H1 (cell line): ENCODE measurements at regions not wholly inside any gene's neighbourhood (a gene's known extent, or its start where the extent isn't known, plus 50 kb on each side); places are given as distances from the start of the nearest gene placed in this dataset.

Source experiments
- ASH2L ChIP-seq: fragments of 200-600, 300-600 bp; sonication (generic); IDR thresholded peaks from one replicate; pipeline ENCODE4 v1.7.1; 2017; ENCODE audit warnings: low read length
- CHD1 ChIP-seq: IDR thresholded peaks from 2 replicates; pipeline ENCODE4 v1.6.1; 2012; ENCODE audit warnings: low read depth, low read length, improper control_type of control experiment
- E2F6 ChIP-seq: IDR thresholded peaks from 2 replicates; pipeline ENCODE4 v1.6.1; 2012; ENCODE audit warnings: inconsistent platforms
- HDAC2 ChIP-seq, 2 experiments: fragments of 300-600 bp in 1 of 2; sonication (generic) in 1 of 2; IDR thresholded peaks; 2 replicates each; pipeline ENCODE4 v1.6.1; 2011 to 2012; ENCODE audit warnings: low read depth in 2 of 2, low read length in 2 of 2, mild to moderate bottlenecking in 2 of 2, moderate library complexity in 2 of 2, borderline replicate concordance in 1 of 2, inconsistent platforms in 1 of 2
- HDAC6 ChIP-seq: IDR thresholded peaks from one replicate; pipeline ENCODE4 v1.7.1; 2012; ENCODE audit warnings: low read depth, mild to moderate bottlenecking, inconsistent platforms, low read length, moderate library complexity
- POLR2AphosphoS5 ChIP-seq: IDR thresholded peaks from 2 replicates; pipeline ENCODE4 v1.6.1; 2011; ENCODE audit warnings: low read depth, low read length

GRCh38 chr2:52334185-52334584 lies 1302.3 kb upstream of the NRXN1 start (continued):
- TF ChIP-seq CHD1 (no peak), E2F6 (no peak), HDAC6 (no peak), POLR2AphosphoS5 (no peak), HDAC2 (IDR thresholded peaks at IDR 0.05; ENCODE audit: borderline replicate concordance in 1 of 2, low read depth in 2 of 2, low read length in 2 of 2) (no peak), ASH2L (no peak)
